Osteoblast (primary cell): ENCODE measurements at regions not wholly inside any gene's neighbourhood (a gene's known extent, or its start where the extent isn't known, plus 50 kb on each side); places are given as distances from the start of the nearest gene placed in this dataset.

ENCODE experiments used
- DNase-seq: peaks from one replicate; pipeline ENCODE4 v3.0.0; 2011; ENCODE audit warnings: low spot score, mixed read lengths; ENCODE audit not compliant: insufficient read length; ENCODE audit errors: missing footprints
- H2AFZ ChIP-seq: 2 replicates; pipeline ENCODE4 v1.6.0; 2011; ENCODE audit warnings: mild to moderate bottlenecking, low read length
- H3K27ac ChIP-seq: 2 replicates; pipeline ENCODE4 v1.5.1; 2011; ENCODE audit warnings: mild to moderate bottlenecking, low read depth, low read length, moderate library complexity
- H3K27me3 ChIP-seq: 2 replicates; pipeline ENCODE4 v1.6.0; 2012; ENCODE audit warnings: mild to moderate bottlenecking, control low read depth, inconsistent platforms, low read length, moderate library complexity; ENCODE audit not compliant: insufficient read depth
- H3K36me3 ChIP-seq: 2 replicates; pipeline ENCODE4 v1.5.1; 2011; ENCODE audit warnings: mild to moderate bottlenecking, low read length, control low read depth, moderate library complexity; ENCODE audit not compliant: insufficient read depth
- H3K4me1 ChIP-seq: 2 replicates; pipeline ENCODE4 v1.5.1; 2011; ENCODE audit warnings: mild to moderate bottlenecking, low read length, control low read depth, moderate library complexity; ENCODE audit not compliant: insufficient read depth
- H3K4me2 ChIP-seq: 2 replicates; pipeline ENCODE4 v1.6.0; 2011; ENCODE audit warnings: mild to moderate bottlenecking, low read length; ENCODE audit not compliant: insufficient read depth
- H3K4me3 ChIP-seq: fragments of 200-600 bp; sonication (generic); 3 replicates; pipeline ENCODE4 v1.5.1; 2012; ENCODE audit warnings: mild to moderate bottlenecking, low read length, inconsistent platforms; ENCODE audit not compliant: insufficient read depth
- H3K79me2 ChIP-seq: 2 replicates; pipeline ENCODE4 v1.6.0; 2012; ENCODE audit warnings: mild to moderate bottlenecking, low read length, control low read depth, inconsistent platforms; ENCODE audit not compliant: insufficient read depth
- H3K9me3 ChIP-seq: 2 replicates; pipeline ENCODE4 v1.5.1; 2011; ENCODE audit warnings: low read depth, low read length, control low read depth
- H4K20me1 ChIP-seq: 2 replicates; pipeline ENCODE4 v1.6.0; 2012; ENCODE audit warnings: mild to moderate bottlenecking, low read length, control low read depth; ENCODE audit not compliant: insufficient read depth
- CTCF ChIP-seq: IDR thresholded peaks from 2 replicates; pipeline ENCODE4 v1.5.1; 2011; ENCODE audit warnings: mild to moderate bottlenecking, low read depth, low read length, moderate library complexity; ENCODE audit errors: extremely low read depth

DNA sequence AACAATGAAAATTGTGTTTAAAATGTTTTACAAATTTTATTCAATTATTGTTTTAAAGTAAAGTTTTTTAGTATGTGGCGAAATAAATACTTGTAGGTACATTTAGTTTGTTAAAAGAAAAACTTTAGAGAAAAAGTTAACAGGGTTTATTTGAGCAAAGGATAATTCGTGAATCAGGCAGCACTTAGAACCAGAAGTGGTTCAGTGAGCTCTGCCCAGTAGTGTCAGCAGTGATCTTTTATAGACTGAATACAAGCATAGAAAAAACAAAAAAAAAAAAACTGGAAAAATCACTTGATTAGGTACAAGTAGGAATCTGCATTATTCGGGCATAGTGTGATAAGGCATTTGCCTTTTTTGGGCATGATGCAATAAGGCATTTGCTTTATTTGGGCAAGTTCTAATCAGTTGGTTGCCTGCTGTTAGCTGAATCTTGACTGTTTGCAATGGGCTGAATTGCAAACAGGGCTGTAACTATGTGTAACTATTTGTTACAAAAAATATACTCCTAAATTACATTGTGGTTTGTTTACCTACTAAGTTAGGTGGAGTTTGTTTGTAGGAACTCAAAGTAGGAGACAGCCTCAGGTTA is 122.9 kb upstream of the MMS22L start:
- Histone ChIP-seq H3K27me3 (no peaks in the 10 kb centered on the region), H3K27ac (no peak overlapping the region), H3K79me2 (no peaks in the 10 kb centered on the region), H3K9me3 (no peaks in the 10 kb centered on the region), H3K4me3 (no peak overlapping the region), H2AFZ (no peak overlapping the region), H3K36me3 (no peaks in the 10 kb centered on the region), H4K20me1 (no peaks in the 10 kb centered on the region), H3K4me1 (no peaks in the 10 kb centered on the region), H3K4me2 (no peak overlapping the region)
- no peak for TF ChIP-seq CTCF
- DNase-seq, result no peak

DNA sequence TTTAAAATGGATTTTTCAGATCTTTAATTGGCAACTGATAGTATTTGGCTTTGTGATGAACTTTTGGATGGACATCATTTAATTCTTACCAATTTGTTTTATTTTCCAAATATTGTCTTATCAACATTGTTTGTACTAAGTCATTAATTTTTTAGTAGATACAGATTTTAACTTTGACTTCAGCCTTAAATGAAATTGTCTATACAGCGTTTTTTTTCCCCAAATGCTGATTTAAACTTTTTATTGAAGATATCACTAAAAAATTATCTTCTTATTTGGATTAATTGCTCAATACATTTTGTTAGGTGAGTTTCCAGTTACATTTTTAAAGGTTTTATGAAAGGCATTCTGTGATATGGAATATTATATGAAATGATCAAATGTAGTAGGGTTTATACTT is 123.6 kb upstream of the MMS22L start:
- Histone ChIP-seq H3K4me3 (no peak overlapping the region), H3K79me2 (no peaks in the 10 kb centered on the region), H2AFZ (no peak overlapping the region), H3K27ac (no peak overlapping the region), H3K9me3 (no peaks in the 10 kb centered on the region), H3K4me2 (no peak overlapping the region), H3K36me3 (no peaks in the 10 kb centered on the region), H4K20me1 (no peaks in the 10 kb centered on the region), H3K4me1 (no peaks in the 10 kb centered on the region), H3K27me3 (no peaks in the 10 kb centered on the region)
- no peak for DNase-seq
- no peak for TF ChIP-seq CTCF

- no peak for TF ChIP-seq CTCF
- no peaks in the 10 kb centered on the region for H4K20me1 ChIP-seq
- DNase-seq, result no peak
Observed at GRCh38 chr6:97411610-97412009, 128.6 kb upstream of the MMS22L start.

GRCh38 chr6:97412511-97412910 is 129.5 kb upstream of the MMS22L start:
- no peaks in the 10 kb centered on the region for H4K20me1 ChIP-seq
- H3K9me3 ChIP-seq, result no peaks in the 10 kb centered on the region
- no peak for DNase-seq
- H3K4me1 ChIP-seq, result no peaks in the 10 kb centered on the region
- no peak overlapping the region for H3K27ac ChIP-seq
- no peaks in the 10 kb centered on the region for H3K27me3 ChIP-seq
- no peak overlapping the region for H2AFZ ChIP-seq
- no peak overlapping the region for H3K4me2 ChIP-seq
- H3K79me2 ChIP-seq, result no peaks in the 10 kb centered on the region
- no peaks in the 10 kb centered on the region for H3K36me3 ChIP-seq
- H3K4me3 ChIP-seq, result no peak overlapping the region
- TF ChIP-seq CTCF, result no peak

More at GRCh38 chr6:97411610-97412009, 128.6 kb upstream of the MMS22L start:
- no peak overlapping the region for H2AFZ ChIP-seq
- H3K4me1 ChIP-seq, result no peaks in the 10 kb centered on the region
- no peaks in the 10 kb centered on the region for H3K27me3 ChIP-seq
- H3K79me2 ChIP-seq, result no peaks in the 10 kb centered on the region
- no peak overlapping the region for H3K27ac ChIP-seq
- H3K4me2 ChIP-seq, result no peak overlapping the region
- H3K36me3 ChIP-seq, result no peaks in the 10 kb centered on the region
- H3K9me3 ChIP-seq, result no peaks in the 10 kb centered on the region
- no peak overlapping the region for H3K4me3 ChIP-seq
